HFF-Myc (cell line): ENCODE measurements at regions not wholly inside any gene's neighbourhood (a gene's known extent, or its start where the extent isn't known, plus 50 kb on each side); places are given as distances from the start of the nearest gene placed in this dataset.

Source experiments
- DNase-seq: peaks from one replicate; pipeline ENCODE4 v3.0.0-alpha.2; 2011; ENCODE audit warnings: low read depth; ENCODE audit errors: extremely low read depth
- H3K4me3 ChIP-seq: replicated peaks from 2 replicates; pipeline ENCODE4 v1.5.1; 2011; ENCODE audit warnings: low read depth, mild to moderate bottlenecking, control low read depth, low read length
- CTCF ChIP-seq: IDR thresholded peaks from 2 replicates; pipeline ENCODE4 v1.5.1; 2012; ENCODE audit warnings: mild to moderate bottlenecking, low read depth, low read length, control low read depth; ENCODE audit errors: missing control alignments

GRCh38 chr3:74564560-74564959 lies 49.9 kb downstream of the CNTN3 start:
- no peak overlapping the region for H3K4me3 ChIP-seq
- TF ChIP-seq CTCF: no peak
- DNase-seq: no peak

GRCh38 chr3:74562558-74563269 lies 51.7 kb downstream of the CNTN3 start:
- no peak overlapping the region for H3K4me3 ChIP-seq
- DNase-seq: no peak
- TF ChIP-seq CTCF: no peak

GRCh38 chr3:74561881-74562280 lies 52.6 kb downstream of the CNTN3 start:
- TF ChIP-seq CTCF: no peak
- no peak overlapping the region for H3K4me3 ChIP-seq
- no peak for DNase-seq

- DNase-seq: no peak
- TF ChIP-seq CTCF: no peak
- no peak overlapping the region for H3K4me3 ChIP-seq
Measured at GRCh38 chr3:74559261-74559660, 55.2 kb downstream of the CNTN3 start.

- no peak for TF ChIP-seq CTCF
- no peak overlapping the region for H3K4me3 ChIP-seq
- DNase-seq: no peak
Measured at GRCh38 chr3:74550686-74551085, 63.8 kb downstream of the CNTN3 start.

GRCh38 chr3:74546426-74546825 lies 68.0 kb downstream of the CNTN3 start:
- TF ChIP-seq CTCF: no peak
- H3K4me3 ChIP-seq: no peak overlapping the region
- no peak for DNase-seq

- H3K4me3 ChIP-seq: no peak overlapping the region
- TF ChIP-seq CTCF: no peak
- no peak for DNase-seq
Measured at GRCh38 chr3:74542441-74542840, 72.0 kb downstream of the CNTN3 start.
